ENCODE measurements at regions not wholly inside any gene's neighbourhood (a gene's known extent, or its start where the extent isn't known, plus 50 kb on each side); places are given as distances from the start of the nearest gene placed in this dataset.

GRCh38 chr1:30445449-30445848 lies 277.9 kb downstream of the MATN1 start:
- H3K27ac ChIP-seq (ENCODE audit: low read depth in 1 of 2, low read length in 2 of 2), result no peak overlapping the region
- WGBS, result 70% methylated on average over 10 of the region's 10 CpGs

More at GRCh38 chr1:30445449-30445848, 277.9 kb downstream of the MATN1 start:
- Histone ChIP-seq H3K4me1 (ENCODE audit: control insufficient read depth in 4 of 4, insufficient read depth in 4 of 4, low read length in 3 of 4) (no peaks in the 10 kb centered on the region), H3K27me3 (ENCODE audit: control insufficient read depth in 4 of 4, insufficient read depth in 4 of 4, low read length in 3 of 4) (no peaks in the 10 kb centered on the region), H3K4me3 (ENCODE audit: low read depth in 1 of 3, low read length in 3 of 3) (no peak overlapping the region), H3K9me3 (ENCODE audit: control insufficient read depth in 4 of 4, low read length in 3 of 4) (no peaks in the 10 kb centered on the region), H3K9ac (ENCODE audit: low read depth in 1 of 2, low read length in 2 of 2) (no peak overlapping the region), H3K36me3 (ENCODE audit: control insufficient read depth in 4 of 4, insufficient read depth in 3 of 4, low read depth in 1 of 4, low read length in 3 of 4) (no peaks in the 10 kb centered on the region)
- no peak for TF ChIP-seq HNF4A (conservative IDR thresholded peaks at IDR 0.05)
- no peak for TF ChIP-seq HNF4G (IDR thresholded peaks at IDR 0.05)
- TF ChIP-seq EGR1 (IDR thresholded peaks at IDR 0.05; ENCODE audit: low read depth in 2 of 2), result no peak
- TF ChIP-seq REST (IDR thresholded peaks at IDR 0.05), result no peak
- TF ChIP-seq TAF1 (conservative IDR thresholded peaks at IDR 0.05), result no peak
- no peak for TF ChIP-seq MAX (IDR thresholded peaks at IDR 0.05)
- no peak for TF ChIP-seq FOXA2 (IDR thresholded peaks at IDR 0.05)
- no peak for TF ChIP-seq RXRA (IDR thresholded peaks at IDR 0.05)
- TF ChIP-seq YY1 (IDR thresholded peaks at IDR 0.05), result no peak
- no peak for TF ChIP-seq CTCF (IDR thresholded peaks at IDR 0.05; ENCODE audit: low read depth, low read length, missing input control)
- TF ChIP-seq NR2F2 (IDR thresholded peaks at IDR 0.05), result no peak
- no peak for TF ChIP-seq ZBTB33 (IDR thresholded peaks at IDR 0.05)
- no peak for TF ChIP-seq ATF3 (IDR thresholded peaks at IDR 0.05)
- no peak for TF ChIP-seq GABPA (IDR thresholded peaks at IDR 0.05 in 1 of 2, conservative IDR thresholded peaks at IDR 0.05 in 1 of 2)
- no peak for TF ChIP-seq FOXA1 (IDR thresholded peaks at IDR 0.05)
- TF ChIP-seq RAD21 (IDR thresholded peaks at IDR 0.05), result no peak
- TF ChIP-seq JUND (IDR thresholded peaks at IDR 0.05), result no peak
- peak; percentile 27 for DNase-seq (ENCODE audit: low spot score)
